BLaER1 treated with 17β-estradiol and CSF1 and Interleukin-3, amounts not matched to agents 10 nM and 100 nM (cell line): ENCODE measurements at regions not wholly inside any gene's neighbourhood (a gene's known extent, or its start where the extent isn't known, plus 50 kb on each side); places are given as distances from the start of the nearest gene placed in this dataset.
"Not testable (repeated sequence)": the region's sequence is repeated elsewhere in the genome, so short reads cannot be mapped to it uniquely, and the experiment has no call there.

Experiments
- H3K27ac ChIP-seq, 11 experiments: shearing (Covaris generic); formaldehyde crosslinking; 2 replicates each; pipeline ENCODE4 v1.8.1; 2022
- H3K27me3 ChIP-seq, 11 experiments: shearing (Covaris generic); formaldehyde crosslinking; 2 replicates each; pipeline ENCODE4 v1.8.1; 2022
- H3K36me3 ChIP-seq, 11 experiments: shearing (Covaris generic); formaldehyde crosslinking; 2 replicates each; pipeline ENCODE4 v1.8.1; 2022
- H3K4me1 ChIP-seq, 10 experiments: shearing (Covaris generic); formaldehyde crosslinking; 2 replicates each; pipeline ENCODE4 v1.8.1; 2022
- H3K4me2 ChIP-seq, 11 experiments: shearing (Covaris generic); formaldehyde crosslinking; 2 replicates each; pipeline ENCODE4 v1.8.1; 2022
- H3K4me3 ChIP-seq, 10 experiments: shearing (Covaris generic); formaldehyde crosslinking; 2 replicates each; pipeline ENCODE4 v1.8.1; 2022
- H3K9ac ChIP-seq, 11 experiments: shearing (Covaris generic); formaldehyde crosslinking; 2 replicates each; pipeline ENCODE4 v1.8.1; 2022
- H3K9me3 ChIP-seq, 11 experiments: shearing (Covaris generic); formaldehyde crosslinking; replicated peaks in 1 of 11; 2 replicates each; pipeline ENCODE4 v1.8.1; 2022
- H4K20me1 ChIP-seq, 11 experiments: shearing (Covaris generic); formaldehyde crosslinking; 2 replicates each; pipeline ENCODE4 v1.8.1; 2022
- Cebpa-rat ChIP-seq, 11 experiments: shearing (Covaris generic); IDR thresholded peaks; 2 replicates each; pipeline ENCODE4 v1.8.1; 2022

DNA sequence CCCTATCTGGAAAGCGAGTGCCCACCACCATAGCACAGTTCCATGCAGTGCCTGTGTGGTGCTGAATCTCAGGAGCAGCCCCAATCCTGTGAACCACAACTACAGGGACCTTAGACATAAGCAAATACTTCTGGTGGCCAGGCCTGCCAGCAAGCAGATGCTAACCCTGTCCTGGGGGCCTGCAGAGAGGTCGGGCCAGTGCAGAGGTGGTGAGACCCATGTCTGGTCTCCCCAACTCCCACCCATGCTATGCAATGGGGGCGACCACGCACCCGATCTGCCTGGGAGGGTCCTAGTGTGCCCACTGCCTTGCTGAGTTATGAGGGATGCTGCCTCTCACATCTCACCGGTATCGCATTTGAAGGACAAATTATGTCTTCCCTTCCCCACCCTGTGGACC lies 151.6 kb upstream of the ZNF337 start:
- no peaks in the 10 kb centered on the region for H3K9me3 ChIP-seq
- no peaks in the 10 kb centered on the region for H3K27me3 ChIP-seq
- no peak for TF ChIP-seq Cebpa-rat (IDR thresholded peaks at IDR 0.05)
- H3K36me3 ChIP-seq, result no peaks in the 10 kb centered on the region
- H3K9ac ChIP-seq, result no peak overlapping the region
- H3K4me3 ChIP-seq, result no peak overlapping the region
- H3K4me2 ChIP-seq, result no peak overlapping the region
- H3K27ac ChIP-seq, result no peak overlapping the region
- H3K4me1 ChIP-seq, result peaks cover 0 to 5% (median 0%) of the 10 kb centered on the region in 10 experiments; a peak in 5 of 20 replicates
- no peaks in the 10 kb centered on the region for H4K20me1 ChIP-seq

DNA sequence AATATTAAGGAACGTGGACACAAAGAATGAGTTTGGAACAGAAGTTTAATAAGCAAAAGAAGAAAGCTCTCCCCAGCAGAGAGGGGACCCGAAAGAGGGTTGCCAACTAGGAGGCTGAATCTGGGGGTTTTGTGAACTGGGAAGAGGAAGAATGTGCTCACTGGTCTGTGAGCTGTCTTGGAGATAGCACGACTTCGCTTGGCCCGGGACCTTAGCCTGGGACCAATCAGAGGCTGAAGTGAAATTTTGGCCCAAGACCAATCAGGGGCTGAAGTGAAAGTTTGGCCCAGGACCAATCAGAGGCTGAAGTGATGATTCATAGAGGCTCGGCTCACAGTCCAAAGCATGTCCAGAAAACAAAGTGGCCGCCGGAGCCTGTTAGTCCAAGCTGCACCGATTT lies 148.0 kb upstream of the ZNF337 start:
- H3K4me3 ChIP-seq, H4K20me1 ChIP-seq, H3K27me3 ChIP-seq, H3K4me1 ChIP-seq, H3K9ac ChIP-seq, H3K27ac ChIP-seq, H3K4me2 ChIP-seq, H3K36me3 ChIP-seq, H3K9me3 ChIP-seq: not testable (repeated sequence)

DNA sequence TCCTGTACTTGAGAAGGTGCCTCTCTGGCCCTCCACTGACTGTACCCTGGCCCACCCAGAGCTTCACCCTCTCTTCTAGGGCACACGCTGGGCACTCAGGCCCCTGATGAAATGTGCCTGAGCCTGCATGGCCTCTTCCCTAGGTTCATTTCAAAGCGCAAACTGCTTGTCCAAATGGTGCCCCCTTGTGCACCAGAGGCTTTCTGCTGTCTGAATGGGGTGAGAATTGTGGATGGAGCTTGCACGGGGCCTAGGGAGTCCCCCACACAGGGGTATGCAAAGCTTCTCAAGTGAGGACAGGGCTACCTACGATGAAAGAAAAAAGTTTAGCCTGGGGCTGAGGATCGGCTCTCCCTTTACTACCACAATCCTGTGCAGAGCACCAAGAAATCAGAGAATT lies 116.9 kb upstream of the ZNF337 start:
- not testable (repeated sequence) for H3K9me3 ChIP-seq, H3K4me3 ChIP-seq, H3K4me2 ChIP-seq, H3K36me3 ChIP-seq, H3K27ac ChIP-seq, H3K4me1 ChIP-seq, H3K27me3 ChIP-seq, H3K9ac ChIP-seq, H4K20me1 ChIP-seq

DNA sequence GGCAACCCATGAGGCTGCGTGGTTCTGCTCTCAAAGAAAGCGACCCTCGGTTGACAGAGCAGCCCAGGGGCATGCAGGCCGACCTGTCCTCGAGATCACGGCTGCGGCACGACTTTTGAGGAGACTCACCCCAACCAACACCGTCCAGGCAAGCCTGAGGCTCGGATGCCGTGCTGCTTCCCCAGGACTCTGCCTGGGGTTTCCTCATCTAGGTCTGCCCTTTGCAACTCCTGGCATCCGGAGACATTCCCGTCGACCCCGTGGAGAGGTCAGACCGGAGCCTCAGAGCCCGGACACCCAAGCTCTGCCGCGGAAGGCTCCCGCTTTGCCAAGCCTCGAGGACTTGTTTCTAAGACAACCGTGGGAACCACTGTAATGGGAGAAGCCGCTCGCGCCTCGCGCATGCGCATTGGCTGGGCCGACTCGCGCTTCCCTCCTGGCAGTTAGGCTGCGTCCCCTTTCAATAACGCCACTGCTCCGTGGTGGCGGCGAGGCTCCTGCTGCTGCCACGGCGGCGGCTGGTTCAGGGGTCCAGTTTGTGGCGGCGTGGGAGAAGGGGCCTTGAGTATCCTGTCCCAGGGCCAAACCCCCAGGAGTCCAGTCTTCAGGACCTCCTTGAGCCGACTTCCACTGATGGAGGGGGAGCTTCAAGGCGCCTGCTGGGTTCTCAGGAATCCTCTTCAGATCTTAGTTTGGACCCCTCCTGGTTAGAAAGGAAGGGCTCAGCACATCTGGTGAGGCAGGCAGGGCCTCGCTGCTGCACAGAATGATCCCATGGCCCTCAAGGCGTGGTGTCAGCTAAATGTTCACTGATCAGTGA lies 101.7 kb upstream of the ZNF337 start:
- not testable (repeated sequence) for H4K20me1 ChIP-seq, H3K4me1 ChIP-seq, H3K36me3 ChIP-seq, H3K4me3 ChIP-seq, H3K4me2 ChIP-seq, H3K9me3 ChIP-seq, H3K9ac ChIP-seq, H3K27me3 ChIP-seq, H3K27ac ChIP-seq

DNA sequence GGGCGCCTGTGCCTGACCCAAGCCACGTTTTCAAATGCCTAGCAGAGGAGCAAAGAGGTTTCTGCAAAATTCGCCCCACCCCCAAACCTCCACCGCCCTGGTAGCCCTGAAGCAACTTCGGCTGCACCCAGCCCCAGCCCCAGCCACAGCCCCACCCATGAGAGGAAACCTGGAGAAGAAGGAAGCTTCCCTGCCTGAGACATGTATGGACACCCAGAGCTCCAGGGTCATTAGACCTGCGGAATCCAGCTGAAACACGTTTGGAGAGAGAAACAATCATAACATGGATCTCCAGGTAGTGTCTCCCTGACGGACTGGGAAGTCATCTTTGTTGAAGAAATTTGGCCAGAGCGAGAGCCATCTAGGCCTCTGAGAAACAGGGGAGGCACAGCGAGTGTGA lies 100.4 kb upstream of the ZNF337 start:
- not testable (repeated sequence) for H3K4me2 ChIP-seq, H3K9me3 ChIP-seq, H3K27me3 ChIP-seq, H3K4me1 ChIP-seq, H3K4me3 ChIP-seq, H3K36me3 ChIP-seq, H3K9ac ChIP-seq, H3K27ac ChIP-seq, H4K20me1 ChIP-seq

DNA sequence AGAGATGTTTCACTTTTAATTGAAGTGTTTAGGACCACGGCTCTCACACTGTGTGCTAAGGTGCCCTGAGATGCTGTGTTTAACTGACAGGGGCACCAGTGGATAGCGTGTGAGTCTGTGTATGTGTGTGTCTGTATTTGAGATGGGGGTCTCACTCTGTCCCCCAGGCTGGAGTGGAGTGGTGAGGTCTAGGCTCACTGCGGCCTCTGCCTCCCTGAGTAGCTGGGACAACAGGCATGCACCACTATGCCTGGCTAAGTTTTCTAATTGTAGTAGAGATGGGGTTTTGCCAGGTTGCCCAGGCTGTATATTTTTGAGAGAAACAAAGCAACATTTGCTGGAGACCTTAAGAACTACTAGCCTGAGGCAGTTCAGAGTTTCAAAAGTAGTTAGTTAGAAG lies 80.6 kb upstream of the ZNF337 start:
- H3K27me3 ChIP-seq, H3K36me3 ChIP-seq, H3K27ac ChIP-seq, H3K9me3 ChIP-seq, H3K4me1 ChIP-seq, H3K4me2 ChIP-seq, H3K9ac ChIP-seq, H4K20me1 ChIP-seq, H3K4me3 ChIP-seq: not testable (repeated sequence)

DNA sequence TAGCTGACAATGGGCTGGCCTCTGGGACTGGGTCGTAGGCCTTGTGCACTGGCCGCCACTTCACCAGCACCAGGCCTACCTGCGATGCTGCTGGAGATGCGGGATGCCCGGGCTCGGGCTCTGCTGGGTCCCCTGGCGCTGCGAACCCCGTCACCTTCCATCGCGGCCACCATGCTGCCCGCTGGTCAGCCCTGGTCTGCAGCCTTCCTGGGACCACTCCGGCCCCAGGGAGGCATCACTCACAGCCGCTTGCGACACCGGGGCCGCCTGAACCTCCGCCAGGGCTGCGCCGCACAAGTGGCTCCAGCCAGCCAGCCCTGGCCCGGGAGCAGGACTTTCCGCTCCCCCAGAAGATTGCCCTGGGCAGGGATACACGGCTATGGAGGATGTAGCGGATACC lies 78.1 kb upstream of the ZNF337 start:
- not testable (repeated sequence) for H3K9ac ChIP-seq, H3K4me2 ChIP-seq, H3K9me3 ChIP-seq, H3K27me3 ChIP-seq, H4K20me1 ChIP-seq, H3K4me3 ChIP-seq, H3K36me3 ChIP-seq, H3K27ac ChIP-seq, H3K4me1 ChIP-seq

DNA sequence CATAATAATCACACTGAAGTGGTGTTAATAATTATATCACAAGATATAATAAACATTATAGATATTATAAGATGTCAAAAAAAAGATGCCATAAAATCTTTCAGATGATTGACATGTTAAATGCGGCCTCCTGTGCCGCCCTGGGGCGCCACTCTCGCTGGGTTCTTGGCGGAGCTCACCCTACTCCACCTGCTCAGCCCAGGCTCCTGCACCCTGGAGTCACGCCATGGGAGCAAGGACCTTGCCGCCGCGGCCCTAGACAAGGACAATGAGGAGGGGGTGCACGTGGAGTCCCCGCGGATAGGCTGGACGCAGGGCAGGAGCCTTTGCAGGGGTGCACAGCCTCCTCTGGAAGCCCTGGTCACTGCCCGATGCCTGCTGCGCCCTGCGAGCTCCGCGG lies 77.5 kb upstream of the ZNF337 start:
- H3K36me3 ChIP-seq, H3K27me3 ChIP-seq, H3K9ac ChIP-seq, H3K4me1 ChIP-seq, H4K20me1 ChIP-seq, H3K4me3 ChIP-seq, H3K27ac ChIP-seq, H3K4me2 ChIP-seq, H3K9me3 ChIP-seq: not testable (repeated sequence)

DNA sequence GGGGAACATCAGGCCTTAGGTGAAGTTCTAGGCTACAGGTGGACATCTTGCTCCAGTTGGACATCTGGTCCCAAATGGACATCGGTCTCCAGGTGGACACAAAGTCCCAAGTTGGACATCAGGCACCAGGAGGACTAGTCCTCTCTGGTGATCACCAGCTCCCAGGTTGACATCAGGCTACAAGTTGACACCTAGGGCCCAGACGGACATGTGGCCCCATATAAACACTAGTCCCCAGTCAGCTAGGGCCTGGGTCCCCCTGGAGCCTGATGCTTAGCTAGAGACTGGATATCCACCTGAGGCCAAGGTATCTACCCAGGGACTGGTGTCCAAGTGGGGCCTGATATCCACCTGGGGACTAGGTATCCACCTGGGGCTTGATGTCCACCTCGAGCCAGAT lies 75.8 kb upstream of the ZNF337 start:
- not testable (repeated sequence) for H3K4me3 ChIP-seq, H3K4me2 ChIP-seq, H3K9me3 ChIP-seq, H3K9ac ChIP-seq, H3K27me3 ChIP-seq, H4K20me1 ChIP-seq, H3K27ac ChIP-seq, H3K36me3 ChIP-seq, H3K4me1 ChIP-seq

DNA sequence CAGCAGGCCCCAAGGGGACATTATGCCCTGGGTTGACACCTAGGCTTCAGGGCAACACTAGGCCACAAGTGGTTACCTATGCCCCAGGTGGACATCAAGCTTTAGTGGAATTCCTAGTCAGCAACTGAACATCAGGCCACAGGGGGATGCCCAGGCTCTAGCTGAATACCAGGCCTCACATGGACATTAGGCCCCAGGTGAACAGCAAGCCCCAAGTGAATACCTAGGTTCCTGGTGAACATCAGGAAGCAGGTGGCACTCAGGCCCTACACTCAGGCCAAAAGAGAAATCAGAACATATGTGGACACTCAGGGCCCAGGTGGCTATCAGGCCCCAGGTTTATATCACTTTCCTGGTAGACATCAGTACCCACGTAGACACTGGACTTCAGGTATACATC lies 75.2 kb upstream of the ZNF337 start:
- not testable (repeated sequence) for H3K9me3 ChIP-seq, H4K20me1 ChIP-seq, H3K4me1 ChIP-seq, H3K27ac ChIP-seq, H3K4me2 ChIP-seq, H3K36me3 ChIP-seq, H3K9ac ChIP-seq, H3K27me3 ChIP-seq, H3K4me3 ChIP-seq

DNA sequence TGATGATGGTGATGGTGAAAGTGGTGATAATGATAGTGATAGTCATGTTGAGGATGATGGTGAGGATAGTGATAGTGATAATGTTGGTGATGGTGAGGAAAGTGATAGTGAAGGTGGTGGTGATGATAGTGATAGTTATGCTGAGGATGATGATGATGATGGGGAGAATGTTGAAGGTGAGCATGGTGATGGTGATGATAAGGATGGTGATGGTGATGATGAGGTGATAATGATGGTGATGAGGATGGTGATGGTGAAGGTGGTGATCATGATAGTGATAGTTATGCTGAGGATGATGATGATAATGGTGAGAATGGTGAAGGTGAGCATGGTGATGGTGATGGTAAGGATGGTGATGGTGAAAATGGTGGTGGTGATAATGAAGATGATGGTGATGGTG lies 64.9 kb upstream of the ZNF337 start:
- Histone ChIP-seq H3K27me3 (no peaks in the 10 kb centered on the region), H3K36me3 (no peaks in the 10 kb centered on the region), H3K4me3 (no peak overlapping the region), H3K9me3 (no peaks in the 10 kb centered on the region), H3K4me1 (no peaks in the 10 kb centered on the region), H3K9ac (no peak overlapping the region), H4K20me1 (no peaks in the 10 kb centered on the region), H3K4me2 (no peak overlapping the region), H3K27ac (no peak overlapping the region)
- TF ChIP-seq Cebpa-rat (IDR thresholded peaks at IDR 0.05), result no peak

DNA sequence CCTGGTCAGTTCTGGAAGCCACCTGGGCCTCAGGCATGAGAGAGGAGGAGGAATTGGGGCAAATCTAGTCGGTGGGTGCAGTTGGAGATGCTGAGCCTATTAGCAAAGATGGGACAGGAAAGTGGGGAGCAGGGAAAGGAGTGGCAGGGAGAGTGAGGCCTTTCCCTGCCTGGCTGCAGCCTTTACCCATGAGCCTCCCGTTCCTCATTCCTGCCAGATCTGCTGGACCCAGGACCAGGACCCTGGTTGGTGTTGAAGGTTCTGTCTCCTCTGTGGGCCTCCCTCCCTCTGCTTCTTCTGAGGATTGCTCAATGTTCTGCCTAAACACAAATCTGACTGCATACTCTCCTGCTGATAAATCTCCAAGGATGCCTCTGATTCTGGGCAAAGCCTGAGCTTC lies 64.4 kb upstream of the ZNF337 start:
- not testable (repeated sequence) for H3K9ac ChIP-seq, H3K4me3 ChIP-seq, H3K9me3 ChIP-seq, H4K20me1 ChIP-seq, H3K27me3 ChIP-seq, H3K27ac ChIP-seq, H3K4me2 ChIP-seq, H3K36me3 ChIP-seq, H3K4me1 ChIP-seq
